ENCODE measurements at regions not wholly inside any gene's neighbourhood (a gene's known extent, or its start where the extent isn't known, plus 50 kb on each side); places are given as distances from the start of the nearest gene placed in this dataset.

DNA sequence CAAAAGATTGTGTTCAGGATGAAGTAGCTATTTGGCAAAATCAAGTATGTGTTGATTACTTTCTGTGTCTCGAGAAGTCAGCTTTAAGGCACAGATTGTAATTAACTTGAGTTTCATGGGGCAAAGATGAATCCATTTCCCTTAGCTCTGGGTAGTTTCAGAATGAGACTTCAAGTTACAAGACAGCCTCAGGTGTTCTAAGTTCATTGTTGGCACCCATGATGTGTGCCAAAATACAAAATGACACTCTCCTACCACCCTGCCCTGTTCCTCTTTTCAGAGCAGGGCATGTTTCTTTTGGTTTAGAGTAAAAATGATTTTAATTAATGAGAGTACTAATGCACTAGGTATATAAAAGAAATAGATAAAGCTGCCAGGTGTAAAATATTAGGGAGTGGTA is 797.6 kb upstream of the POT1 start:
- no peak overlapping the region for H2AFZ ChIP-seq
- no TSS peak for BruUV-seq (replicated peaks)
- H3F3A ChIP-seq (ENCODE audit: insufficient read depth, low read depth), result no peaks in the 10 kb centered on the region
- CTCF ChIA-PET, result no interaction called here
- H3K27me3 ChIP-seq (ENCODE audit: insufficient read depth, low read depth), result no peaks in the 10 kb centered on the region
- no peaks in the 10 kb centered on the region for H3K36me3 ChIP-seq (ENCODE audit: low read depth)
- TF ChIP-seq, protein P1, sequence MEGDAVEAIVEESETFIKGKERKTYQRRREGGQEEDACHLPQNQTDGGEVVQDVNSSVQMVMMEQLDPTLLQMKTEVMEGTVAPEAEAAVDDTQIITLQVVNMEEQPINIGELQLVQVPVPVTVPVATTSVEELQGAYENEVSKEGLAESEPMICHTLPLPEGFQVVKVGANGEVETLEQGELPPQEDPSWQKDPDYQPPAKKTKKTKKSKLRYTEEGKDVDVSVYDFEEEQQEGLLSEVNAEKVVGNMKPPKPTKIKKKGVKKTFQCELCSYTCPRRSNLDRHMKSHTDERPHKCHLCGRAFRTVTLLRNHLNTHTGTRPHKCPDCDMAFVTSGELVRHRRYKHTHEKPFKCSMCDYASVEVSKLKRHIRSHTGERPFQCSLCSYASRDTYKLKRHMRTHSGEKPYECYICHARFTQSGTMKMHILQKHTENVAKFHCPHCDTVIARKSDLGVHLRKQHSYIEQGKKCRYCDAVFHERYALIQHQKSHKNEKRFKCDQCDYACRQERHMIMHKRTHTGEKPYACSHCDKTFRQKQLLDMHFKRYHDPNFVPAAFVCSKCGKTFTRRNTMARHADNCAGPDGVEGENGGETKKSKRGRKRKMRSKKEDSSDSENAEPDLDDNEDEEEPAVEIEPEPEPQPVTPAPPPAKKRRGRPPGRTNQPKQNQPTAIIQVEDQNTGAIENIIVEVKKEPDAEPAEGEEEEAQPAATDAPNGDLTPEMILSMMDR (conservative IDR thresholded peaks at IDR 0.05), result no peak
- no peak for TF ChIP-seq EZH2 (IDR thresholded peaks at IDR 0.05; ENCODE audit: low read depth)
- POLR2A ChIA-PET (ENCODE audit: unreplicated experiment), result no interaction called here
- H3K4me2 ChIP-seq, result no peak overlapping the region
- no peaks in the 10 kb centered on the region for H3K9me3 ChIP-seq (ENCODE audit: insufficient read depth, low read depth)
- H3K79me2 ChIP-seq (ENCODE audit: low read depth), result no peaks in the 10 kb centered on the region
- H4K20me1 ChIP-seq (ENCODE audit: insufficient read depth), result no peaks in the 10 kb centered on the region
- no peaks in the 10 kb centered on the region for H3K4me1 ChIP-seq (replicated peaks; ENCODE audit: insufficient read depth)
- intact Hi-C loops (cut with micrococcal nuclease; ENCODE audit: unreplicated experiment), result no loop called here
- no peak for DNase-seq
- H3K9me2 ChIP-seq (ENCODE audit: insufficient read depth), result no peaks in the 10 kb centered on the region
- no peak overlapping the region for H3K4me3 ChIP-seq
- H3K27ac ChIP-seq, result no peak overlapping the region

DNA sequence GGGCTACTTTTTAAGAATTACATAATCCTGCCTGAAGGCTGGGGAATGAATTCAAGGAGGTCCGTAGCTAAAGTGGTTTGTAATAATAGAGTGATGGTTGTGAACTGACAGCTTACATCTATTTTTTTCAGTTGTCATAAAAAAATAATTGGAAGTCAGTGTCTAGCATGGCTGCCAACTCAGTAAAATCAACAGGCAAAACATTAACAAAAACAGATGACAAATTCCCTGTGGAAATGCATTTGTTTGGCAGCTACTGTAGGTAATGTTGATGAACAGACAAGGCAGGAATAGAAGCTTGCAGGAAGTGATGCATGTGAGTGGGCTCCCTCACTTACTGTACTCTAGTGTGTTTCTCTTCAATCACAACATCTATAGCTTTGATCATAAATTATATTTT is 766.0 kb upstream of the POT1 start:
- POLR2A ChIA-PET (ENCODE audit: unreplicated experiment), result no interaction called here
- no peaks in the 10 kb centered on the region for H3K4me1 ChIP-seq (replicated peaks; ENCODE audit: insufficient read depth)
- intact Hi-C loops (cut with micrococcal nuclease; ENCODE audit: unreplicated experiment), result no loop called here
- H3K36me3 ChIP-seq (ENCODE audit: low read depth), result no peaks in the 10 kb centered on the region
- H2AFZ ChIP-seq, result no peak overlapping the region
- H4K20me1 ChIP-seq (ENCODE audit: insufficient read depth), result no peaks in the 10 kb centered on the region
- no peak overlapping the region for H3K4me2 ChIP-seq
- no peak for DNase-seq
- TF ChIP-seq, protein P1 (conservative IDR thresholded peaks at IDR 0.05), result no peak
- no peak for TF ChIP-seq EZH2 (IDR thresholded peaks at IDR 0.05; ENCODE audit: low read depth)
- no peak overlapping the region for H3K4me3 ChIP-seq
- no peaks in the 10 kb centered on the region for H3K9me2 ChIP-seq (ENCODE audit: insufficient read depth)
- no TSS peak for BruUV-seq (replicated peaks)
- H3K27ac ChIP-seq, result no peak overlapping the region
- H3K27me3 ChIP-seq (ENCODE audit: insufficient read depth, low read depth), result no peaks in the 10 kb centered on the region
- H3F3A ChIP-seq (ENCODE audit: insufficient read depth, low read depth), result no peaks in the 10 kb centered on the region
- no peaks in the 10 kb centered on the region for H3K9me3 ChIP-seq (ENCODE audit: insufficient read depth, low read depth)
- H3K79me2 ChIP-seq (ENCODE audit: low read depth), result no peaks in the 10 kb centered on the region
- CTCF ChIA-PET, result no interaction called here

DNA sequence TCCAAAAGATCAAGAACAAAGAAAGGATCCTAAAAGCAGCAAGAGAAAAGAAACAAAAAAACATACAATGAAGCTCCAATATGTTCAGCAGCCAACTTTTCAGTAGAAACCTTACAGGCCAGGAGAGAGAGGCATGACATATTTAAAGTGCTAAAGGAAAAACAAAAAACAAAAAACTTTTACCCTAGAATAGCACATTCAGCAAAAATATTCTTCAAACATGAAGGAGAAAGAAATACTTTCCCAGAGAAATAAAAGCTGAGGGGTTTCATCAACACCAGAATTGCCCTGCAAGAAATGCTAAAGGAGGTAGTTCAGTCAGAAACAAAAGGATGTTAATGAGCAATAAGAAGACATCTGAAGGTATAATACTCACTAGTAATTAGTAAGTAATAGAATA is 753.5 kb upstream of the POT1 start:
- no TSS peak for BruUV-seq (replicated peaks)
- Histone ChIP-seq H3K4me3 (no peak overlapping the region), H4K20me1 (ENCODE audit: insufficient read depth) (no peaks in the 10 kb centered on the region), H3F3A (ENCODE audit: insufficient read depth, low read depth) (no peaks in the 10 kb centered on the region), H3K9me2 (ENCODE audit: insufficient read depth) (no peaks in the 10 kb centered on the region), H3K27ac (no peak overlapping the region), H3K9me3 (ENCODE audit: insufficient read depth, low read depth) (no peaks in the 10 kb centered on the region), H3K4me2 (no peak overlapping the region), H3K27me3 (ENCODE audit: insufficient read depth, low read depth) (no peaks in the 10 kb centered on the region), H3K4me1 (replicated peaks; ENCODE audit: insufficient read depth) (no peaks in the 10 kb centered on the region), H2AFZ (no peak overlapping the region), H3K36me3 (ENCODE audit: low read depth) (no peaks in the 10 kb centered on the region), H3K79me2 (ENCODE audit: low read depth) (no peaks in the 10 kb centered on the region)
- POLR2A ChIA-PET (ENCODE audit: unreplicated experiment), result no interaction called here
- intact Hi-C loops (cut with micrococcal nuclease; ENCODE audit: unreplicated experiment), result no loop called here
- DNase-seq, result no peak
- CTCF ChIA-PET, result no interaction called here
- TF ChIP-seq, protein P1 (conservative IDR thresholded peaks at IDR 0.05), result no peak
- TF ChIP-seq EZH2 (IDR thresholded peaks at IDR 0.05; ENCODE audit: low read depth), result no peak
